IMR-90 (cell line): ENCODE measurements at regions not wholly inside any gene's neighbourhood (a gene's known extent, or its start where the extent isn't known, plus 50 kb on each side); places are given as distances from the start of the nearest gene placed in this dataset.

Experiments
- ATAC-seq: fragments of 200-7000 bp; cut with Tn5 transposase; 2 replicates; pipeline ENCODE4 v1.9.1; 2020; ENCODE audit warnings: low read depth, mild to moderate bottlenecking, moderate library complexity
- BruUV-seq: library from RNA; stranded (reverse); fragments of 400-500 nt; replicated peaks from 2 replicates; lab custom pipeline; 2021; lab: Mats Ljungman, UMichigan
- CTCF ChIA-PET: fragments of 300-600 bp; formaldehyde crosslinking; extraction: SDS; loops from one replicate; lab custom pipeline; 2021; ENCODE audit warnings: antibody characterized with exemption; lab: Yijun Ruan, JAX
- POLR2A ChIA-PET: fragments of 300-600 bp; sonication (Branson Sonifier 250); formaldehyde crosslinking; loops from one replicate; lab custom pipeline; 2022; ENCODE audit warnings: antibody characterized with exemption; ENCODE audit not compliant: unreplicated experiment; lab: Charles Lee
- DNase-seq: peaks from one replicate; pipeline ENCODE4 v3.0.0; 2013
- H2AFZ ChIP-seq: replicated peaks from 2 replicates; pipeline ENCODE3; 2013; ENCODE audit warnings: low read length, mild to moderate bottlenecking; ENCODE audit not compliant: poor library complexity
- H2AK5ac ChIP-seq: 2 replicates; pipeline ENCODE4 v1.6.1; 2013; ENCODE audit warnings: low read depth, low read length, inconsistent platforms
- H2AK9ac ChIP-seq: replicated peaks from 2 replicates; pipeline ENCODE3; 2013; ENCODE audit warnings: mild to moderate bottlenecking, low read depth, low read length, moderate library complexity; ENCODE audit not compliant: poor library complexity
- H2BK120ac ChIP-seq: 2 replicates; pipeline ENCODE4 v1.6.1; 2013; ENCODE audit warnings: low read depth, low read length, inconsistent platforms
- H2BK15ac ChIP-seq: 3 replicates; pipeline ENCODE4 v1.6.1; 2013; ENCODE audit warnings: low read depth, low read length, inconsistent platforms
- H2BK20ac ChIP-seq: 2 replicates; pipeline ENCODE4 v1.6.1; 2013; ENCODE audit warnings: low read depth, mild to moderate bottlenecking, inconsistent platforms, low read length, moderate library complexity
- H2BK5ac ChIP-seq: 2 replicates; pipeline ENCODE4 v1.6.1; 2013; ENCODE audit warnings: mild to moderate bottlenecking, low read depth, low read length, inconsistent platforms; ENCODE audit not compliant: poor library complexity, severe bottlenecking
- H3K14ac ChIP-seq: replicated peaks from 2 replicates; pipeline ENCODE4 v1.6.1; 2013; ENCODE audit warnings: low read depth, low read length, inconsistent platforms
- H3K18ac ChIP-seq: 2 replicates; pipeline ENCODE4 v1.6.1; 2013; ENCODE audit warnings: low read depth, low read length, control low read depth
- H3K23ac ChIP-seq: 2 replicates; pipeline ENCODE4 v1.6.1; 2013; ENCODE audit warnings: low read depth, low read length, inconsistent platforms
- H3K27ac ChIP-seq: 2 replicates; pipeline ENCODE4 v1.5.1; 2013; ENCODE audit warnings: mild to moderate bottlenecking, control low read depth, low read length; ENCODE audit not compliant: insufficient read depth
- H3K27me3 ChIP-seq: 2 replicates; pipeline ENCODE4 v1.6.1; 2013; ENCODE audit warnings: low read length; ENCODE audit not compliant: control insufficient read depth, insufficient read depth
- H3K36me3 ChIP-seq: 2 replicates; pipeline ENCODE4 v1.6.1; 2013; ENCODE audit warnings: low read length, mixed read lengths; ENCODE audit not compliant: control insufficient read depth, insufficient read depth
- H3K4ac ChIP-seq: 2 replicates; pipeline ENCODE4 v1.6.1; 2013; ENCODE audit warnings: low read depth, low read length, inconsistent platforms
- H3K4me1 ChIP-seq: 2 replicates; pipeline ENCODE4 v1.6.1; 2013; ENCODE audit warnings: low read length, mixed read lengths; ENCODE audit not compliant: control insufficient read depth, insufficient read depth
- H3K4me2 ChIP-seq: 2 replicates; pipeline ENCODE4 v1.6.1; 2013; ENCODE audit warnings: low read depth, mild to moderate bottlenecking, control low read depth, low read length, moderate library complexity
- H3K4me3 ChIP-seq: 2 replicates; pipeline ENCODE4 v1.5.1; 2013; ENCODE audit warnings: low read depth, mild to moderate bottlenecking, control low read depth, low read length, moderate library complexity; ENCODE audit not compliant: insufficient read depth
- H3K56ac ChIP-seq: 2 replicates; pipeline ENCODE4 v1.6.1; 2013; ENCODE audit warnings: low read length, inconsistent platforms; ENCODE audit not compliant: insufficient read depth; ENCODE audit errors: extremely low read depth
- H3K79me1 ChIP-seq, 2 experiments: 2 replicates each; pipeline ENCODE4 v1.6.1; 2013; ENCODE audit warnings: low read length in 2 of 2, inconsistent platforms in 1 of 2, low read depth in 1 of 2
- H3K9ac ChIP-seq: 2 replicates; pipeline ENCODE4 v1.6.1; 2013; ENCODE audit warnings: low read depth, low read length, control low read depth
- H3K9me1 ChIP-seq: 2 replicates; pipeline ENCODE4 v1.6.1; 2013; ENCODE audit warnings: low read length, inconsistent platforms; ENCODE audit not compliant: insufficient read depth
- H3K9me3 ChIP-seq: 2 replicates; pipeline ENCODE4 v1.6.1; 2013; ENCODE audit warnings: low read length; ENCODE audit not compliant: control insufficient read depth, insufficient read depth
- H4K20me1 ChIP-seq: 2 replicates; pipeline ENCODE4 v1.6.1; 2013; ENCODE audit warnings: low read length, inconsistent platforms; ENCODE audit not compliant: insufficient read depth
- H4K5ac ChIP-seq: 2 replicates; pipeline ENCODE4 v1.6.1; 2013; ENCODE audit warnings: mild to moderate bottlenecking, low read depth, low read length, control low read depth
- H4K8ac ChIP-seq, 2 experiments: 2 replicates each; pipeline ENCODE4 v1.6.1; 2013; ENCODE audit warnings: low read depth in 2 of 2, low read length in 2 of 2, control low read depth in 1 of 2, inconsistent platforms in 1 of 2
- H4K91ac ChIP-seq: 2 replicates; pipeline ENCODE4 v1.6.1; 2013; ENCODE audit warnings: low read depth, low read length, inconsistent platforms; ENCODE audit not compliant: insufficient read depth
- CTCF ChIP-seq: conservative IDR thresholded peaks from 2 replicates; pipeline ENCODE4 v1.5.1; 2012; ENCODE audit warnings: mild to moderate bottlenecking, low read depth, low read length, improper control_type of control experiment
- MAFK ChIP-seq: IDR thresholded peaks from 2 replicates; pipeline ENCODE4 v1.6.1; 2012; ENCODE audit warnings: low read depth, low read length, improper control_type of control experiment
- MAZ ChIP-seq: IDR thresholded peaks from 2 replicates; pipeline ENCODE4 v1.6.1; 2012; ENCODE audit warnings: low read depth, mild to moderate bottlenecking, low read length, improper control_type of control experiment, moderate library complexity, borderline replicate concordance
- MXI1 ChIP-seq: IDR thresholded peaks from 2 replicates; pipeline ENCODE4 v1.6.1; 2012; ENCODE audit warnings: low read depth, mild to moderate bottlenecking, low read length, moderate library complexity, borderline replicate concordance
- RCOR1 ChIP-seq: IDR thresholded peaks from 2 replicates; pipeline ENCODE4 v1.6.1; 2012; ENCODE audit warnings: mild to moderate bottlenecking, low read length, improper control_type of control experiment; ENCODE audit not compliant: insufficient replicate concordance
- SMC3 ChIP-seq: fragments of 150-350 bp; IDR thresholded peaks from 2 replicates; pipeline ENCODE4 v1.6.1; 2016; ENCODE audit warnings: low read depth, mild to moderate bottlenecking, antibody characterized with exemption, low read length, moderate library complexity
- WGBS, 2 experiments: methylation state at CpG; one replicate each; pipeline versions ENCODE4 v1.1.5 to v1.1.7; 2013; ENCODE audit warnings: missing lambda C conversion rate in 2 of 2; ENCODE audit not compliant: insufficient read length in 1 of 2; ENCODE audit errors: extremely low coverage in 2 of 2; 5-methylcytosine and 5-hydroxymethylcytosine counted together
- dilution Hi-C: fragments of 300-500 bp; cut with HindIII; formaldehyde crosslinking; loops from one replicate; pipeline ENCODE4 v1.14.3; 2018; ENCODE audit warnings: low sequenced_read_pairs; ENCODE audit not compliant: unreplicated experiment
- in situ Hi-C: fragments of 300-500 bp; cut with MboI; formaldehyde crosslinking; loops from 3 replicates; pipeline ENCODE4 v1.14.3; 2019; ENCODE audit warnings: low sequenced_read_pairs, inconsistent platforms, mixed read lengths
- intact Hi-C: fragments of 100-400 bp; cut with micrococcal nuclease; formaldehyde crosslinking; loops from 2 replicates; pipeline ENCODE4 v1.10.0; 2022

- CTCF ChIA-PET: no interaction called here
- Histone ChIP-seq H3K4me2 (no peak overlapping the region), H3K9me3 (no peaks in the 10 kb centered on the region), H2BK5ac (no peak overlapping the region), H3K14ac (no peak overlapping the region), H2AFZ (no peak overlapping the region), H3K4me1 (no peaks in the 10 kb centered on the region), H3K4me3 (no peak overlapping the region), H3K27me3 (no peaks in the 10 kb centered on the region), H3K9ac (no peak overlapping the region), H3K9me1 (no peaks in the 10 kb centered on the region), H2AK5ac (no peak overlapping the region), H4K91ac (no peak overlapping the region), H3K36me3 (no peaks in the 10 kb centered on the region), H3K18ac (no peak overlapping the region), H3K56ac (no peak overlapping the region), H3K79me1 (no peaks in the 10 kb centered on the region), H2BK20ac (no peak overlapping the region), H4K5ac (no peak overlapping the region), H3K23ac (no peak overlapping the region), H4K8ac (no peak overlapping the region), H4K20me1 (no peaks in the 10 kb centered on the region), H3K4ac (no peak overlapping the region), H2AK9ac (no peak overlapping the region), H2BK120ac (no peak overlapping the region), H2BK15ac (no peak overlapping the region), H3K27ac (no peak overlapping the region)
- DNase-seq (no peak), ATAC-seq (no peak)
- no CpG with 5 or more reads among the region's 10 CpGs for WGBS, 2 experiments
- in situ Hi-C loops: no loop called here
- intact Hi-C loops: no loop called here
- POLR2A ChIA-PET: no interaction called here
- dilution Hi-C loops: no loop called here
- BruUV-seq: no TSS peak
- TF ChIP-seq MAZ (no peak), MAFK (no peak), CTCF (no peak), MXI1 (no peak), RCOR1 (no peak), SMC3 (no peak)
Measured at GRCh38 chrX:1928805-1929204, 313.9 kb downstream of the ASMT start.
